ENCODE measurements at regions not wholly inside any gene's neighbourhood (a gene's known extent, or its start where the extent isn't known, plus 50 kb on each side); places are given as distances from the start of the nearest gene placed in this dataset.

DNA sequence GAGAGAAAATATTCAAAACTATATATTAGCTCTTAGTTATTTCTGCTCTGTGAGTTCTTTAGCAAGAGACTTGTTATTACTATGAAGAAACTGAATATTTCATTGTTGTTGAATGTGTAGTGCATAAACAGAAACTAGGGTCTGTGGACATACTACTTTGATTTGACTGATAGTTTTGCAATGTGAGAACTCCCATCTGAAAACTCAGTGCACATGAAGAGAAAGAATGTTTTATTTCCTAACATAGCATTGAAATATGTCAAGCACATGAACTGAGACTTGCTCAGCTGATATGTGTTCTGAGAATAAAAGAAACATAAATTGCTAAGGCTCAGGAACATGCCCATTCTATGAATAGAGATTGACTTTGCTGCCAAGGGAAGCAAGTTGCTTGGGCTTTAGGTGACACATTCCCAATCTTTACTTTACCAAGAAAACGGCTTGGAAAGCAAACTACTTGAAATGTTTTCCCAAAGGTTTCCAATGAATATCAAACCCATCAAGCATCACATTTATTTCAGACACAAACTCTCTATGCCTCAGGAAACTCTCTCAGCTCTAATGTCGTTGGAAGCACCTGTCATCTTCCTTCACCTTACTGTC, 290.4 kb downstream of the SLC16A7 start:
- ATAC-seq: no peak
- TF ChIP-seq POLR2A (IDR thresholded peaks at IDR 0.05): no peak
- TF ChIP-seq, protein P1, sequence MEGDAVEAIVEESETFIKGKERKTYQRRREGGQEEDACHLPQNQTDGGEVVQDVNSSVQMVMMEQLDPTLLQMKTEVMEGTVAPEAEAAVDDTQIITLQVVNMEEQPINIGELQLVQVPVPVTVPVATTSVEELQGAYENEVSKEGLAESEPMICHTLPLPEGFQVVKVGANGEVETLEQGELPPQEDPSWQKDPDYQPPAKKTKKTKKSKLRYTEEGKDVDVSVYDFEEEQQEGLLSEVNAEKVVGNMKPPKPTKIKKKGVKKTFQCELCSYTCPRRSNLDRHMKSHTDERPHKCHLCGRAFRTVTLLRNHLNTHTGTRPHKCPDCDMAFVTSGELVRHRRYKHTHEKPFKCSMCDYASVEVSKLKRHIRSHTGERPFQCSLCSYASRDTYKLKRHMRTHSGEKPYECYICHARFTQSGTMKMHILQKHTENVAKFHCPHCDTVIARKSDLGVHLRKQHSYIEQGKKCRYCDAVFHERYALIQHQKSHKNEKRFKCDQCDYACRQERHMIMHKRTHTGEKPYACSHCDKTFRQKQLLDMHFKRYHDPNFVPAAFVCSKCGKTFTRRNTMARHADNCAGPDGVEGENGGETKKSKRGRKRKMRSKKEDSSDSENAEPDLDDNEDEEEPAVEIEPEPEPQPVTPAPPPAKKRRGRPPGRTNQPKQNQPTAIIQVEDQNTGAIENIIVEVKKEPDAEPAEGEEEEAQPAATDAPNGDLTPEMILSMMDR (IDR thresholded peaks at IDR 0.05): no peak
- Histone ChIP-seq H3K4me3 (no peak overlapping the region), H3K36me3 (no peaks in the 10 kb centered on the region), H3K27ac (no peak overlapping the region), H3K9me3 (no peaks in the 10 kb centered on the region), H3K4me1 (no peaks in the 10 kb centered on the region), H3K27me3 (no peaks in the 10 kb centered on the region)
- no peak for DNase-seq
- WGBS (ENCODE audit: insufficient coverage, low coverage, low lambda C conversion rate, missing lambda C conversion rate): 39% methylated on average over 2 of the region's 2 CpGs
- intact Hi-C loops (cut with DNase I): no loop called here

DNA sequence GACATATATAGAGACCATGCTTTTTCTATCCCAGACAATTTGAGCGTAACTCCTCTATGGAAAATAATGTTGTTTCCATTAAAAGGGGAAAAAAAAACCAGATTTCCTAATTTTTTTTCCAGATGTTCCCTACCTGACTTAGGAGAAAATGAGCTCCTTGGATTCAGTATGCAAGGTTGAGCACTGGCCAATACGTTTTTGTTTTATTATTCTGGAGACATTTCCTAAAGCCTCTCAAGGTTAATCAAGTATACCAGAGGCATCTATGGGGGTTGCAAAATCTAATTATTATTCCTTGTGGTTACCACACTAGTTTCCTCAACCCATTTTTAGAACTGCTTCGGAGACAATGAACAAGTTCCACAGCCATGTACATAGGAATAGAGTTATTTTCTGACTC, 291.3 kb downstream of the SLC16A7 start:
- ATAC-seq (no peak), DNase-seq (no peak)
- Histone ChIP-seq H3K36me3 (no peaks in the 10 kb centered on the region), H3K4me1 (no peaks in the 10 kb centered on the region), H3K4me3 (no peak overlapping the region), H3K27me3 (no peaks in the 10 kb centered on the region), H3K9me3 (no peaks in the 10 kb centered on the region), H3K27ac (no peak overlapping the region)
- 55% methylated on average over 3 of the region's 3 CpGs for whole genome bisulfite sequencing (ENCODE audit: insufficient coverage, low coverage, low lambda C conversion rate, missing lambda C conversion rate)
- TF ChIP-seq, protein P1 (IDR thresholded peaks at IDR 0.05): no peak
- no peak for TF ChIP-seq POLR2A (IDR thresholded peaks at IDR 0.05)
- intact Hi-C loops (cut with DNase I): no loop called here

DNA sequence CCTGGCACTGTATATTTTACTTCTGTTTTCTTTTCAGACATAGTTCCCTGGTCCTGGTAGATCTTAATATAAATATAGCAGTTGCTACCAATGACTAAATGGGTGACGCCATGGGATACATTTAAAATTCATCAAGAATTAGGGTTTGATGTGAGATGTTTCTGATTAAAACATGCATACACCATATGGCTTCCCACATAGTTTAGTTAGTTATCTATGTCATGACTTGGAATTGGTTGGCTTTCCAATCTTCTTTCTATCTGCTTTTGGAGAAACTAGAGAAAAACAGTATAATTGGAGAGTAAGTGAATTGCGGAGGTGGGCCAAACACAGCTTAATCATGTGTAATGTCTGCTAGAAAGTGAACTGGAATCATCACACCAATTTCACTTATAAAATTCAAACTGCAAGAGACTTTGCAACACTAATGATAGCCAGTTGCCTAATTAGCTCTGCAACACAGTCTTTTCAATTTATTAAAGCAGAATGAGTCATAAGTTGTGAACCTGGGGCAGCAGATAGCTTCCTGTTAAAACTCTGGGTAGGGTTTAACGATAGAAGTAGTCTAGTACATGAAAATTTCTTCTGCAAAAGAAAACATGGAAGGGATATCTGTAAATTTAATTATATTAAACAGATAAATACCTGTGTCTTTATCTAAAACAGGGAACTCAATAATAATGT, 295.2 kb downstream of the SLC16A7 start:
- intact Hi-C loops (cut with DNase I): no loop called here
- H3K9me3 ChIP-seq: no peaks in the 10 kb centered on the region
- TF ChIP-seq POLR2A (IDR thresholded peaks at IDR 0.05): no peak
- TF ChIP-seq, protein P1 (IDR thresholded peaks at IDR 0.05): no peak

DNA sequence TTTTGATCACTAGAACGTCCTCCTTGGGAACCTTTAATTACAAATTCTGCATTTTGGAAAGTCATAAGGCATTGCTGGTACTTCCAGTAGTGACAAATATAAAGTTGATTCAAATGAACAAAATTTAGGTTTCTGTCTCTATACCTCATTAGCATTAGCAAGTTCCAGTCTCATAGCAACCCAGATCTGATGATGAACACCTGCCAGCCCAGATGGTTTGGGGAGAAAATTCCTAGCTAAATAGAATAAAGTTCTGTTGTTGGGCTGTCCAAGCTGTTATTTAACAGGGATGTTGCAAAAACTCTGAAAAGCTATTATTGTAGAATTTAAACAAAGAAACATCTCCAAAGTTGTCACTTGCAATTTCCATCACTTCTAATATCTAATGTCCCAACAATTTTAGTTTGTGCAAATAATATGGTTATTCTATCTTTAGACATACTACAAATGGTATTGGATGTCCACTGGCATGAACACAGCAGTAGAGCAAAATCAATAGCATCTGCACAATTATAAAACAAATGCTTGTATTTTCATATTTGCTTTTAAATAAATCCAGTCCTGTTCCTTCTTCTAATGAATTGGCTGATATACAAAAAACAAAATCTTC, 299.4 kb downstream of the SLC16A7 start:
- Histone ChIP-seq H3K4me3 (no peak overlapping the region), H3K36me3 (no peaks in the 10 kb centered on the region), H3K9me3 (no peaks in the 10 kb centered on the region), H3K27me3 (no peaks in the 10 kb centered on the region), H3K4me1 (no peaks in the 10 kb centered on the region), H3K27ac (no peak overlapping the region)
- ATAC-seq: no peak
- DNase-seq: no peak
- TF ChIP-seq POLR2A (IDR thresholded peaks at IDR 0.05): no peak
- TF ChIP-seq, protein P1 (IDR thresholded peaks at IDR 0.05): no peak
- intact Hi-C loops (cut with DNase I): no loop called here
- WGBS (ENCODE audit: insufficient coverage, low coverage, low lambda C conversion rate, missing lambda C conversion rate): 54% methylated on average over 1 of the region's 1 CpG

More for the DNA sequence above, 295.2 kb downstream of the SLC16A7 start:
- Histone ChIP-seq H3K36me3 (no peaks in the 10 kb centered on the region), H3K27me3 (no peaks in the 10 kb centered on the region), H3K4me3 (no peak overlapping the region), H3K4me1 (no peaks in the 10 kb centered on the region), H3K27ac (no peak overlapping the region)
- DNase-seq (no peak), ATAC-seq (no peak)
- WGBS (ENCODE audit: insufficient coverage, low coverage, low lambda C conversion rate, missing lambda C conversion rate): 71% methylated on average over 3 of the region's 3 CpGs

All from right lobe of liver (tissue), 6 donors.